GM20000 (cell line): ENCODE measurements at regions not wholly inside any gene's neighbourhood (a gene's known extent, or its start where the extent isn't known, plus 50 kb on each side); places are given as distances from the start of the nearest gene placed in this dataset.

Experiments used
- DNase-seq: peaks from one replicate; pipeline ENCODE4 v3.0.0; 2012; ENCODE audit warnings: low spot score
- TF ChIP-seq, protein P1 (sequence below): IDR thresholded peaks from 2 replicates; pipeline ENCODE4 v1.5.1; 2012; ENCODE audit warnings: mild to moderate bottlenecking, control low read depth; ENCODE audit errors: extremely low read depth, missing control alignments

- TF ChIP-seq, protein P1, sequence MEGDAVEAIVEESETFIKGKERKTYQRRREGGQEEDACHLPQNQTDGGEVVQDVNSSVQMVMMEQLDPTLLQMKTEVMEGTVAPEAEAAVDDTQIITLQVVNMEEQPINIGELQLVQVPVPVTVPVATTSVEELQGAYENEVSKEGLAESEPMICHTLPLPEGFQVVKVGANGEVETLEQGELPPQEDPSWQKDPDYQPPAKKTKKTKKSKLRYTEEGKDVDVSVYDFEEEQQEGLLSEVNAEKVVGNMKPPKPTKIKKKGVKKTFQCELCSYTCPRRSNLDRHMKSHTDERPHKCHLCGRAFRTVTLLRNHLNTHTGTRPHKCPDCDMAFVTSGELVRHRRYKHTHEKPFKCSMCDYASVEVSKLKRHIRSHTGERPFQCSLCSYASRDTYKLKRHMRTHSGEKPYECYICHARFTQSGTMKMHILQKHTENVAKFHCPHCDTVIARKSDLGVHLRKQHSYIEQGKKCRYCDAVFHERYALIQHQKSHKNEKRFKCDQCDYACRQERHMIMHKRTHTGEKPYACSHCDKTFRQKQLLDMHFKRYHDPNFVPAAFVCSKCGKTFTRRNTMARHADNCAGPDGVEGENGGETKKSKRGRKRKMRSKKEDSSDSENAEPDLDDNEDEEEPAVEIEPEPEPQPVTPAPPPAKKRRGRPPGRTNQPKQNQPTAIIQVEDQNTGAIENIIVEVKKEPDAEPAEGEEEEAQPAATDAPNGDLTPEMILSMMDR = no peak
These were observed 145.1 kb upstream of the COL1A2 start for GRCh38 chr7:94249631-94250030.

GRCh38 chr7:94250124-94250523 lies 144.6 kb upstream of the COL1A2 start:
- TF ChIP-seq, protein P1 = no peak
- DNase-seq = no peak

More at GRCh38 chr7:94249631-94250030, 145.1 kb upstream of the COL1A2 start:
- no peak for DNase-seq

- TF ChIP-seq, protein P1 = no peak
- DNase-seq = no peak
These were observed 143.7 kb upstream of the COL1A2 start for GRCh38 chr7:94250987-94251386.

DNA sequence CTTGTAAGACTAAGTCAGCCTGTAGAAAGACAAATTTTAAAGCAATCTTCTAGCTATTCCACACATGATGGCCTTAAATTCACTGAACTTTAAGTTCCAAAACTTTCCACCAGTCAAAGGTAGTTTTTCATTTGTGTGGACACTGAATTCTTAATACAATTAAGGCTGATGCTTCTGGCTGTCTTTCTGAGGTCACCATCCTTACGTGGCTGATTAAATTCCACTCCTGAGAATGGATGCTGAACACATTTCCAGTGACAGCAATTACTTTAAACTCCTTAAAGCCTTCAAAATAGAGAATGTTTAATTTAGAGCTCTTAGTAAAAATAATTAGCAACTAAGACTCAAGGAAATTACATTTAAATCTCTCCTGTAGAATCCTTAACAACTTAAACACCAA lies 142.6 kb upstream of the COL1A2 start:
- TF ChIP-seq, protein P1 = no peak
- DNase-seq = no peak

DNA sequence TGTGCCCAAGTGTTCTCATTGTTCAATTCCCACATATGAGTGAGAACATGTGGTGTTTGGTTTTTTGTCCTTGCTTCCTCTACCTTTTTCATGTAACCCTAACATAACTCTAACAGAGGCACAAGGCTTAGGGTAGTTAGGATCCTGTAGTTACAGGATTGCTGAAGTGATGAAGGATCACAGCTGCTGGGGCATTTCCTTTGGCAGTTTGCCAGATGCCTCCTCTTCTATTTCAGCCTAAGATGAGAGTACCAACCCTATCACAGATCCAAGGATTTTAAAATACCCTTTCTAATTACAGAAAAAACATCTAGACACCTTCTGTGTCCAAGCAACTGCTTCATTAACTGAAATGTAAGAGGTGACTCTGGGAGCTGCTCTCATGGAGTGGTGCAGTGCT lies 141.7 kb upstream of the COL1A2 start:
- DNase-seq = no peak
- TF ChIP-seq, protein P1 = no peak

GRCh38 chr7:94253686-94254085 lies 141.0 kb upstream of the COL1A2 start:
- no peak for DNase-seq
- TF ChIP-seq, protein P1 = no peak

DNA sequence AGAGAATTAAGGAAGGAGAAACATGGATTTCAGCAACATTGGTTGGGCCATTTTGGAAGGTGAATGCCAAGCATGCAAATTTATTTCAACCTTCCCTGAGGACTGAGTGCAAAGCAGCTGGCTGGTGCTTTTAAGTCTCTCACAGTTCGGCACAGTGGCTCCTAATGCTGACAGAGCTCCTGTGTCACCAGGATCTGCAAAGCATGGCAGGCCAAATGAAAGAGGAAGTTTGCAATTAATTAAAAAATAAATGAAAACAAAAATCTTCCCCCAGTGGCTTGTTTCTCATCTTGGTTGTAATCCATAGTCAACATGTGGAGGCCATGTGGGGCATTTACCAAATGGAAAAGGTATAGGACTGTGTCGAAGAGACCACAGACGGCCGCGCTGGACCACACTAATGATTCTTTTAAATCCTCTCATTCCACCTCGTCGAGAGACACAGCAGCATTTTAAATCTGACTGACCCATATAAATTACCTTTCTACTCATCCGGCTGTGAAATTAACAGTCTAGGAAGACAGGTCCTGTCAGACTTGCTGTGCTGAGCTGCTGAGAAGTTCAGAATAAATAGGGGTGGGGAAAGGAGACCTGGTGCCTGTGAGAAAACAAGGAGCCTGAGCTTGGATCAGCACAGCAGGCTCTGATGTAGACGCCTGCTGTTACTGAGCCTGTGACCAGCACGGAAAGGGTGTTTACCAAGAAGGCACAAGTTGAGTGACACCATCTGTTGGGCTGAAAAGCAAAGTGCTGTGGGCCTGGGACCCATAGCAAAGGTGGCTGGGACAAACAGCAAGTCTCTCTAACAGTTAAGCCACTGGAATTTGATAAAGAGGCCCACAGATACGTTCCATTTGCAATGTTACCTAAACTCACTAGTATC lies 136.0 kb upstream of the COL1A2 start:
- DNase-seq = no peak
- TF ChIP-seq, protein P1 = no peak
